Left forelimb (tissue), 1 donor: ENCODE measurements at regions not wholly inside any gene's neighbourhood (a gene's known extent, or its start where the extent isn't known, plus 50 kb on each side); places are given as distances from the start of the nearest gene placed in this dataset.
"Not testable (repeated sequence)": the region's sequence is repeated elsewhere in the genome, so short reads cannot be mapped to it uniquely, and the experiment has no call there.

ENCODE experiments used
- DNase-seq: peaks from one replicate; pipeline ENCODE4 v3.0.0-alpha.2; 2018; ENCODE audit warnings: low spot score

DNA sequence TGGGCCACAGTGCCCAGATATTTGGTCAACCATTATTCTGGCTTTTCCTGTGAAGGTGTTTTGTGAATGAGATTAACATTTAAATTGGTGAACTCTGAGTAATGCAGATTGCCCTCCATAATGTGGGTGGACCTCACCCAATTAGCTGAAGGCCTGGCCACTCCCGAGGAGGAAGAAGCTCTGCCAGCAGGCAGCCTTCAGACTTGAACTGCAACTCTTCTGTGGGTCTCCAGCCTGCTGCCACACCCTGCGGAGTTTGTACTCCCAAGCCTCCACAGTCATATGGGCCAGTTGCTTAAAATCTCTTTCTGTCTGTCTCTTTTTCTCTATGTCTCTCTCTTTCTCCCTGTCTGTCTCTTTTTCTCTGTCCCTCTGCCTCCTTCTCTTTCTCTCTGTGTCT is 262.7 kb downstream of the MYCN start:
- no peak for DNase-seq

GRCh38 chr2:16202266-16203020 is 262.1 kb downstream of the MYCN start:
- DNase-seq, result no peak

DNA sequence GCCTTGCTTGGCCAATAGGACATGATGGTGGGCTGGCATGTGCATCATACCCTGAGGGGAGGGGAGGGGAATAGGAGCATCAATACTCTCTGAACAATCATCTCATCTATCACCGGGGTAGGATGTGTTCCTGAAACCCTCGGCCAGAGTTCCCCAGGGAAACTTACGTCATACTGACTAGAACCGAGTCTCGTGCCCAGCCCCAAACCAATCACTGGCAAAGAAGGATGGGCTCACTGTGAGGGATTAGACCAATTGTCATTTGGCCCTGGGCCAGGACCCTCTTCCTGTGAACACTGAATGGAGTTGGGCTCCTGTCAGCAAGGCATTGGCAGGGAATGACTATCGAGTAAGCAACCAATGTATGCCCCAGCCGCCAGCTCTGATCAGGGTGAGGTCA is 261.5 kb downstream of the MYCN start:
- no peak for DNase-seq

GRCh38 chr2:16200554-16201193 is 260.3 kb downstream of the MYCN start:
- peak; percentile 26 for DNase-seq

GRCh38 chr2:16199882-16200553 is 259.7 kb downstream of the MYCN start:
- DNase-seq, result peak; percentile 15

DNA sequence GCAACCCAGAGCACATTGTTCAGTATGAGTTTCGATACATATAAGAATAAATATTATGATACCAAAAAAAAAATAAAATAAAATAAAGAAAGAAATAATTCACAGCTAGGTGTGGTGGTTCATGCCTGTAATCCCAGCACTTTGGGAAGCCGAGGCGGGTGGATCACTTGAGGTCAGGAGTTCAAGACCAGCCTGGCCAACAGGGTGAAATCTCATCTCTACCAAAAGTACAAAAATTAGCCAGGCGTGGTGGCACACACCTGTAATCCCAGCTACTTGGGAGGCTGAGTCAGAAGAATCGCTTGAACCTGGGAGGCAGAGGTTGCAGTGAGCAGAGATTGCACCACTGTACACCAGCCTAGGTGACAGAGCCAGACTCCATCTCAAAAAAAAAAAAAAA is 258.9 kb downstream of the MYCN start:
- DNase-seq, result not testable (repeated sequence)

- peak; percentile 20 for DNase-seq
These were observed 258.0 kb downstream of the MYCN start for GRCh38 chr2:16198166-16198912.

DNA sequence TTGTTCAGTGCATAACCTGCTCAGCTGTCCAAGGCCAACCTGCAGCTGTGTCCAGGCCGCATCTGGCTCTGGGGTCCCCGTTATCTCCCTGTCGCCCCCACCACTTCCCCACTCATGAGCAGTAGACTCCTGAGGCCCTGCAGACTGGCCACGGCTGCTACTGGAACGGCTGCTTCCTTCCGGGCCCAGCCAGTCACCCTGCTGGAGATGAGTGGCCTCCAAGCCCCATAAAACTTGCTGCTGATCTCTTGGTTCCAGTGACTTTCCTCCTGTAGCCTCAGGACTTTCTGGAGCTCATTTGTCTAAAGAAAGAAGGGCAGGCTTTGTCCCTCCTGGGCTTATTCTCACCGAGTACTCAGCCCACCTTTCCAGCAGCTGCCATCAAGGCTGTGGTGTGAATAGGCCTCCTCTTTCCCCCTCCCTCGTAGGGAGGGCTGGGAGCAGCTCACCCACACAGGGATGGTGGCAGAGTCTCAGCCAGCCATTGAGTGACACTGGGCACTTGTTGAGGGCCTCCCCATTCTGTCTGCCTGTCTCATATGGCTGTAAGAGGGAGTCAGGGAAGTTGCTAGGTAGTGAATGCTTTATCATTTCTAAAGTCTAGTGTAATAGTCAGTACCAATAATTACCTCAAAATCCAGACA is 257.3 kb downstream of the MYCN start:
- peak; percentile 49 for DNase-seq

DNA sequence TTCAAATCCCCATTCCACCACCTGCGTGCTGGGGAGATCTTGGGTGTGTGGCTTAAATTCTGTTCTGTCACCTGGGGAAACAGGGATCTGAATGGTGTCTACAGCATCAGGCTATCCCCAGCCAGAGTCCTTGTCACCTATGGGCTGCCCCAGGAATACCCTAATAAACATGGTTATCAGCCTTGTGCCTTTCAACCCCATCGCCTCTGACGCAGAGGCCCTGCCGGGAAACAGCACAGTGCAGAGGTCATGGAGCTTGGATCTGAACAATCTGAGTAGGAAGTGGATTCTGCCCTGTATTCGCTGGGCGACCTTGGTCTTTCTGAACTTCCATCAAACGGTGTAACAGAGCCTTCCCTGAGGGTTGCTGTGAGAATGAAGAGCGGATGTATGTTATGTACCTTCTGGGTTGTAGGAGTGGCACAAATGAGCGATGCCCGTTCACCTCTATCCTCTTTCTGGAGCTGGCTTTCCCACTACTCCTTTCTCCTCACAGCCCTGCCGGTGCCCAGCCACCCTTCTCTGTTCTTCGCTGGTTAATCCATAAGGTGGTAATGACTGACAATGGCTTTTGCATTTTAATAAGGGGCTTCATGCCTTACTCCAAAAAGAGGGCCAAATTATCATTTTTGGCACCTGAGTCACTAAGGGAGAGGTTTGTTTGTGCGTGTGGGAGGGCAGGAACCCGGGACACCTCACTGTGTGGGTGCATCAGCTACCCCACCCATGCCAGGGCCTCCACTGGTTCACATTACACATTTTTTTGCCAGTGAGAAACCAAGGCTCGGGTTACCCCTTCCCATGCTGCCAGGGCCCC is 256.5 kb downstream of the MYCN start:
- DNase-seq, result peak; percentile 28

- DNase-seq, result peak; percentile 44
These were observed 255.3 kb downstream of the MYCN start for GRCh38 chr2:16195681-16196070.

- peak; percentile 4 for DNase-seq
These were observed 254.8 kb downstream of the MYCN start for GRCh38 chr2:16194931-16195680.

DNA sequence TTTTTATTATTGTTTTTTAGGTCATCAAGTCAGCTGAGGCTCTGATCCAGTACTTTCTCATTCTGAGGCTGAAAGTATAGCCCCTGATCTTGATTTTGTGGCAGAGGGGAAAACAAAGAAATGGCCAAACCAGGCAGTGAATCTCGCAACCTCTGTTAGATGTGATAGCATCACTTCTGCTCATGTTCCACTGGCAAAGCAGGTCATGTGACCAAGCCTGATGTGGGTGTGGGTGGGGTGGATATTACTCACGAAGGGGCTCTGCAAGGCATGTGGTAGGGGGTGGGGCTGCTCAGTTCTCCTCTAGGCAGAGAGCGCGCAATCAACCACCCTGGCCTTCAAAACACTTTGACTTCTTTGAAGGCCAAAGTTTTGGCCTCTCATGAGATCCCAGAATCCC is 254.2 kb downstream of the MYCN start:
- DNase-seq, result peak; percentile 49

DNA sequence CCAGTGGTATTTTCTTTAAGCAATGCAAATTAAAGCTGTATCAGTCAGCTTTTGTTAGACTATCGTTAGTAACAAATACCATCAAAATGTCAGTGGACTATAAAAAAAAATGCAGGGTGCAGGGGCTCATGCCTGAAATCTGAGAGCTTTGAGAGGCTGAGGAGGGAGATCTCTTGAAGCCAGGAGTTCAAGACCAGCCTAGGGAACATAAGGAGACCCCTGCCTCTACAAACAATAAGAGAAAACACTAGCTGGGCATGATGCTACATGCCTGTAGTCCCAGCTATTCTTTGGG is 253.7 kb downstream of the MYCN start:
- DNase-seq, result no peak

DNA sequence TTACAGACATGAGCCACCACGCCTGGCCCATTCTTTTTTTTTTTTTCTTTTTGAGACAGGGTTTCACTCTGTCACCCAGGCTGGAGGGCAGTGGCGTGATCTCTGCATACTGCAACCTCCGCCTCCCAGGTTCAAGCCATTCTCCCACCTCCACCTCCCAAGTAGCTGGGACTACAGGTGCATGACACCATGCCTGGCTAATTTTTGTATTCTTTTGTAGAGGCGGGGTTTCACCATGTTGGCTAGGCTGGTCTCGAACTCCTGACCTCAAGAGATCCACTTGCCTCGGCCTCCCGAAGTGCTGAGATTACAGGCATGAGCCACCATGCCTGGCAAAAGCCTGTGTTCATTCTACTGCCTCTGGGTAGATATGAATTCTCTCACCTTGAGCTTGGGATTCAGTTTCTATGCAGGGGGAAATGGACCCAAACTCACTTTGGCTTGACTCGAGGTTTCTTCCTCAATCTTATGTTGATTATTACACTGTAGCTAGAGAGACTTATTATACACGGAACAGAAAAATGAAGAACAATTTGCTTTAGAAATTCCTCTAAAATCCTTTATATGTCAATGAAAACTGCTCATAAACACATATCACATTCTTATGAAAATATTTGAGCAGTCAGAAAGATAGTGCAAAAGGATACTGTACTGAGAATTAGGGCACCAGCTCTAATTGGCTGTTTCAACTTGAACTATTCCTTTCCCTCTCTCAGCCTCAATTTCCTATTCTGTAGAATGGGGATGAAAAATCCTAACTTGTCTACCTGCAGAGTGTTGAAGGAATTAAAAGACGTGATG is 252.3 kb downstream of the MYCN start:
- DNase-seq, result no peak

GRCh38 chr2:16191431-16192200 is 251.3 kb downstream of the MYCN start:
- DNase-seq, result no peak

GRCh38 chr2:16190446-16191270 is 250.3 kb downstream of the MYCN start:
- no peak for DNase-seq

DNA sequence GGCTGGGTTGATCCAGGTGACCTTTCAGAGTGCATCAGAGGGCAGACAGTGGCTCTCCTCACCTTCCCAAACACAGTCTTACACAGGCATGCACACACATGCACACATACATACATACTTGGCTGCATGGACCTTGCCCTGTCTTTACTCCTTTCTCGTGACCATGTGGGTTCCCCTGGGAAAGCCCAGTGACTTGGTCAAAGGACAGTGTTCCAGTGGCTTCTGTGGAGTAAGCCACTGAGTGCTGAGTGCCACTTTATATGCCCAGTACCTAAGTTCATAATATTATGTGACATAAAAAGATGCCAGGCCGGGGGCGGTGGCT is 249.4 kb downstream of the MYCN start:
- no peak for DNase-seq
